IPS-11a (cell line): ENCODE measurements at regions not wholly inside any gene's neighbourhood (a gene's known extent, or its start where the extent isn't known, plus 50 kb on each side); places are given as distances from the start of the nearest gene placed in this dataset.

Experiments used
- H3K4me3 ChIP-seq: one replicate; pipeline ENCODE4 v1.5.1; 2013; ENCODE audit warnings: low read depth, low read length, control low read depth

DNA sequence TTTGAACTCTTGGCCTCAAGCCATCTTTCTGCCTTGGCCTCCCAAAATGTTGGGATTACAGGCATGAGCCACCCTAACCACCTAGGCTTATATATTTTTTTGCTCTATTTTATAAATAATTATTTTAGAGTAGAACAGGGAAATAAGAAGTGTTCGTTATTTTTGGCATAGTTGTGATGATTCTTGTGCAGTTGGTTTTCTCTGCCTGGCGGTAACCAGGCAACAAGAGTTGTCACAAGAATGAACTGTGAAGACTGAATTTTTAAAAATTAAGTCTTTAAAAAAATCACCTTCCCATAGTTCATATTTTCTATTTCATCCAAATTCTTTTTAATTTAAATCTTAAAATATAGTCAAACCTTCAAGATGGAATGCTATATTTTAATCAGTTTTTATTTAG lies 310.2 kb downstream of the ARL6IP6 start:
- H3K4me3 ChIP-seq, result no peak overlapping the region

- H3K4me3 ChIP-seq, result no peak overlapping the region
These were observed 309.1 kb downstream of the ARL6IP6 start for GRCh38 chr2:153027533-153027932.

DNA sequence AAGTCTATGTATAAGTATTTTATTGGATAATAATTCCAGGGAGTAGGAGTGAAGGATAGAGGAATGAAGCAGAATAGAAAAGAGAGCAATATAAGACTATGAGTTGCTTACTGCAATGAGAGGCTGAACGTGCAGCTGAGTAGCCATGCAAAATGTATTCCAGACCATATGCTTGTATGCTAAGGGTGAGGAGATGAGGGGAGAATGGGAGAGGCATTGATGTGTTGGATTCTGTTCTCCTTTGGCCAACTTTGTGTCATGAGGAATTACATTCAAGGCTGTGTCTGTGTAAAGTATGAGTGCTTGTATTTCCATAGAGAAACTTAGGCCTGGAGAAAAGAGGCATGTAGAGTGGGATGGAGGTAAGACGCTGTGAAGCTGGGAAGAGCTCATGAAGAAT lies 301.8 kb downstream of the ARL6IP6 start:
- no peak overlapping the region for H3K4me3 ChIP-seq

- no peak overlapping the region for H3K4me3 ChIP-seq
These were observed 286.8 kb downstream of the ARL6IP6 start for GRCh38 chr2:153005071-153005730.

DNA sequence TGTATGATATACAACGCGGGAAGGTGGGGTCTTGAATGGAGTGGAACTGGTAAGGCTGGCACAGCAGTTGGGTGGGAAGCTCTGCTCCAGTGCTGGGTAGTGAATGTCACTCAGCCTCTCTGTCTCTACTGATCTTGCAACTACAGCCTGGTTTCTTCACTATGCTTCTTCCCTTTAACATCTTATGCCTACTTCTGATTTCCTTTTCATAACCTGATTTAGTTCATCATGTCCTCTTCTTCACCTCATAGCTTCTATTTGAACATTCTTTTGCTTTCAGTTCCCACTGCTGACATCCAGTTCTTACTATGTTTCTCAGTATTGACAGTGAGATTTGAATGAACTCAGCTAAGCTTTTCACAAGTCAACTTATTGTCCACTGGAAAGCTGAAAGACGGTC lies 286.2 kb downstream of the ARL6IP6 start:
- no peak overlapping the region for H3K4me3 ChIP-seq

DNA sequence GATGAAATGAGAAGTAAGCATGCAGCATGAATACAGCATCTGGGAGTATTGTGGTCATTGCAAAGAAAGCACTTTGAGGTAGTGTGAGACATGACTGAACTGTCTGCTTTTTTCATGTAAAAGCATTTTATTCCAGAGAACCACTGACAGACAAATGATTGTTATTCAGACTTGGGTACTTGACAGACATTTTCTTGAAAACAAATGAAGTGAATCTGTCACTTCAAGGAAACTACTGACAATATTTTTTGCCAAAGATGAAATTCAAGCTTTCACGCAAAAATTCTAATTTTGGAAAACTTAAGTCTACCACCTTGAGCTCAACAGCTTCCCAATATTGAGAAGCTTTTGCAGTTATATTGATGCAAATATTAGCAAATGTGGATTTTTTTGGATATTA lies 255.7 kb downstream of the ARL6IP6 start:
- no peak overlapping the region for H3K4me3 ChIP-seq

- no peak overlapping the region for H3K4me3 ChIP-seq
These were observed 253.3 kb downstream of the ARL6IP6 start for GRCh38 chr2:152971685-152972084.

GRCh38 chr2:152962446-152962845 lies 244.0 kb downstream of the ARL6IP6 start:
- H3K4me3 ChIP-seq, result no peak overlapping the region

- no peak overlapping the region for H3K4me3 ChIP-seq
These were observed 242.9 kb downstream of the ARL6IP6 start for GRCh38 chr2:152961351-152961750.

DNA sequence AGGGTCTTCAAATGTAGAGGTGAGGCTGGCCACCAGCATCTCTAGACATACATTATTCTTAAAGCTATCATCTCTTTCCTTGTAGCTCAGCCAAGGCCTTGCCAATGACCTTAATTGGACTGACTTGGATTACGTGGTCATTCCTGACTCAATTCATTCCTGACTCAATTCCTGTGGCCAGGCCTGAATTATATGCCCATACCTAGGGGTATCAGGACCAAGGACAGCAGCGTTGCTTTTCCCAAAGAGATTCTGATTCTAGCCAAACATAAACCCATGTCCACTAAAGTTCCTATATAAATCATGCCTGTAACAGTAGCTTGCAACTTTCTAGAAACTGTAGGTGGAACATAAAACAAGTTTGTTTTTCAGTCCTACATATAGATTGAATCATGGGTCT lies 231.7 kb downstream of the ARL6IP6 start:
- H3K4me3 ChIP-seq, result no peak overlapping the region

DNA sequence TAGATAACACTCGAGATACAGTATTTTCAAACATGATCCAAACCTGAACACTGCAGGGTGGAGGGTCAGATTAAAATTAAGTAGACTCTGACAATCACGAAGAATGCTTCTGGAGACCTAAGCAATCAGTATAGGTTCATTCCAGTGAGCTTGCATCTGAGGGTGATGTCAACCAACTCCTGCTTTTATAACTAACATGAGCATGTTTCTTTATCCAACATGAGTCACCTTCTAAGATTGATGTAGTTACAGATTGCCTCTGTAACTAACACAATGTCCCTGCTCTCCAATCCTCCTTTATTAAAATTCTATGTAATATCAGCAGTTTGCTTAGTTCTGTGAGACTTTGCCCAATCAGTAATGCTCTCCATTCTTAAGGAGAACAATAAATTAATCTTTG lies 225.7 kb downstream of the ARL6IP6 start:
- H3K4me3 ChIP-seq, result no peak overlapping the region

GRCh38 chr2:152942940-152943440 lies 224.6 kb downstream of the ARL6IP6 start:
- no peak overlapping the region for H3K4me3 ChIP-seq

- H3K4me3 ChIP-seq, result no peak overlapping the region
These were observed 212.1 kb downstream of the ARL6IP6 start for GRCh38 chr2:152930501-152930900.

GRCh38 chr2:152929628-152930027 lies 211.2 kb downstream of the ARL6IP6 start:
- H3K4me3 ChIP-seq, result no peak overlapping the region

DNA sequence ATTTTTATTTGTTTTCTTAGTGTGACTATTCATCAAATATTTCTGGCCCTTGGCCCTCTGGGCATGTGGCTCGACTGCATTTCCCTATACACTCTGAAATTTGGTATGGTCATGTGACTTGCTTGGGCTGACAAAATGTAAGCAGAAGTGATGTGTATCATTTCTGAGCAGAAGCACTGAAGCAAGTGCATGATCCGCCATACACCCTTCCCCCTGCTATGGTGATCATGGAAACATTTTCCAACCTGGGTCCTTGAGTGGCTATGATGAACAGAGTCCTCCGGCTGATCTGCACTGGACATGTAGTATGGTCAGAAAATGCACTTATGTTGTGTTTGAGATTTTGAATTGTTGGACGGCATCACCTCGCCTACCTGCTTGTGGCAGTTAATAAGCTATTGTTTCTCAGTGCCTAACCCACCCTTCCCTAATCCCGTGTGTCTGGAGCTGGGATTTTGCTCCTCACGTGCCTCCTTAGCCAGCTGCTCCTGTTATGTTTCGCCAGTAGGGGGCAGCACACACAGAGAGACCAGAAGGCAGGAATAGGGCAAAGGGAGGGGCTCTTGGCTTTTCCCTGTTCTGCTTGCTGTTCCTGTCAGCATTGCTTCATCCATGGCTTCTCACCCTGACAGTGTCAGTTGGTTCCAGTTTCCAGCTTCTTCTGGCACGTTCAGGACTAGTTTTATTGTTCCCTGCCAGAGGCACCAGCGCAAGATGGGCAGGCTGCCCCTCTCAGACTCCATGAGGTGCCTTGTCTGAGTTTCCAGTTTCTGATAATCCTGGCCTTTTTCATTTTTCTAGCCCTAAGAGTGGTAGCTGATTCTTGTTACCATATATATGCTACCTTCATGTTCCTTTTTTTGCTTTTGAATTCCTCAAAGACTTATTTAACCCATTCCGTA lies 207.4 kb downstream of the ARL6IP6 start:
- H3K4me3 ChIP-seq, result no peak overlapping the region

GRCh38 chr2:152924722-152925121 lies 206.3 kb downstream of the ARL6IP6 start:
- H3K4me3 ChIP-seq, result no peak overlapping the region

DNA sequence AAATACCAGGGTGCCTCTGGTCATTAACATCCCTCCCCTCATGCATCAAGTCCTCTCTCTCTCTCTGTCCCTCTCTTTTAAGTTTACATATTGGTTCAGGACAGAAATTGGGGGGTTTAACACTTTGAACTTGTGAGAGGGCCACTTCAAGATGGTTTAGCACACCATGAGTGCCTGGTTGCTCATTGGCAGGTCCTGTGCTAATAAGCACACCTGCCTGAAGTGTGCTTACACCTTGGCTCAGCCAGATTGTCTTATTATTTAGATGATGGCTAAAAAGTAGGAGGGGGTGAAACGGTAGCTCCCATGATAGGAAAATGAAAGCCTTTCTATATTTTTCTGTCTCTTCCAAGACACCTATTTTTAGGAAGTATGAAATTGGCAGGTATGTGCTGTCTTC lies 205.8 kb downstream of the ARL6IP6 start:
- no peak overlapping the region for H3K4me3 ChIP-seq

GRCh38 chr2:152920846-152921245 lies 202.4 kb downstream of the ARL6IP6 start:
- H3K4me3 ChIP-seq, result no peak overlapping the region

DNA sequence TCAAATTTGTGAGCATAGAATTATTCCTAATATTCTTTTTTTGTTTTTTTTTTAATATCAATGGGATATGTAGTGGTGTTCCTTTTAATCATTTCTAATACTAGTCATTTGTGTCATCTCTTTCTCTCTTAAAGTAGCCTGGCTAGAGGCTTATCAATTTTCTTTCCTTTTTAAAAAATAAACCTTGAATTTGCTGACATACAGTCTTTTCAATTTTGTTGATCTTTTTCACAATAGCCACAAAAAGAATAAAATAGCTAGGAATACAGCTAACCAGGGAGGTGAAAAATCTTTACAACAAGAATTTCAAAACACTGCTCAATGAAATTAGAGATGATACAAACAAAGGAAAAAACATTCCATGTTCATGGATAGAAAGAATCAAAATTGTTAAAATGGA lies 192.6 kb downstream of the ARL6IP6 start:
- no peak overlapping the region for H3K4me3 ChIP-seq

- H3K4me3 ChIP-seq, result no peak overlapping the region
These were observed 188.6 kb downstream of the ARL6IP6 start for GRCh38 chr2:152907046-152907445.

DNA sequence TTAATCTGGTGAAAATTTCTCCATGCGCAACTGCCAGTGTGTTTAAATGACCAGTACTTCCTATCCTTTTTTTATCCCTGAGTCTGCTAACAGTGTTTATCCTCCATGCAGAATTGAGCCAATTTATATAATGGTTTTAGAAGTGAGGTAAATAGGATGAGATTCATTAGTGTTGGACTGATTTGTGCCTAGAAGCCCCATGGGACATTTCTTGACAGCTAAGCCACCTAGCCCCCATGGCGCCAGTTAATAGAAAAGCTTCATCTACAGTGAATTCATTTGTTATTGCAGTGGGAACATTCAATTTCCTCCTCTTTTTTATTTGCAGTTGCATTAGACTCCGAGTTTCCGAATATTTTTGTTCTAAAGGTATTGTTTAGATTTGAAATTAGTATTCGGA lies 175.6 kb downstream of the ARL6IP6 start:
- no peak overlapping the region for H3K4me3 ChIP-seq

- H3K4me3 ChIP-seq, result no peak overlapping the region
These were observed 172.3 kb downstream of the ARL6IP6 start for GRCh38 chr2:152890736-152891135.
